ENCODE measurements at regions not wholly inside any gene's neighbourhood (a gene's known extent, or its start where the extent isn't known, plus 50 kb on each side); places are given as distances from the start of the nearest gene placed in this dataset.

- no peak overlapping the region for H3K4ac ChIP-seq (replicated peaks; ENCODE audit: insufficient read length, low read depth, low read length)
- no peak overlapping the region for H4K5ac ChIP-seq (ENCODE audit: insufficient read length, low read depth, low read length)
- H3K4me2 ChIP-seq (ENCODE audit: insufficient read depth in 1 of 2, low read depth in 2 of 2, low read length in 2 of 2) = no peak overlapping the region
- no peak for DNase-seq (ENCODE audit: low read depth in 1 of 2, low spot score in 2 of 2)
- no peak overlapping the region for H2BK20ac ChIP-seq (ENCODE audit: low read length)
- no peak overlapping the region for H2BK5ac ChIP-seq (ENCODE audit: low read depth, low read length)
- no peak overlapping the region for H2BK120ac ChIP-seq (replicated peaks; ENCODE audit: low read depth, low read length)
- no peak overlapping the region for H3K27ac ChIP-seq (ENCODE audit: low read depth, low read length)
- no peaks in the 10 kb centered on the region for H3K79me1 ChIP-seq (ENCODE audit: low read depth, low read length)
- H3K9me3 ChIP-seq (ENCODE audit: insufficient read depth in 2 of 2, low read depth in 1 of 2, low read length in 1 of 2) = no peaks in the 10 kb centered on the region
- H2AFZ ChIP-seq (ENCODE audit: low read length) = no peak overlapping the region
- no peaks in the 10 kb centered on the region for H3K79me2 ChIP-seq (ENCODE audit: control insufficient read depth in 1 of 2, insufficient read depth in 2 of 2, low read length in 2 of 2)
- no peak overlapping the region for H3K56ac ChIP-seq (replicated peaks; ENCODE audit: insufficient read length, low read depth, low read length)
- TF ChIP-seq SIN3A (conservative IDR thresholded peaks at IDR 0.05 in 1 of 2, IDR thresholded peaks at IDR 0.05 in 1 of 2; ENCODE audit: low read depth in 1 of 2, low read length in 2 of 2) = no peak
- no peak for TF ChIP-seq GABPA (IDR thresholded peaks at IDR 0.05; ENCODE audit: borderline replicate concordance, insufficient read depth, low read length)
- TF ChIP-seq CTCF (IDR thresholded peaks at IDR 0.05; ENCODE audit: control extremely low read depth in 1 of 3, insufficient read depth in 1 of 3, low read depth in 1 of 3, low read length in 3 of 3) = no peak
- no peak for TF ChIP-seq EZH2 (IDR thresholded peaks at IDR 0.05; ENCODE audit: low read depth, low read length, severe bottlenecking)
- no peak for TF ChIP-seq TEAD4 (IDR thresholded peaks at IDR 0.05; ENCODE audit: low read depth, low read length)
- no peak for TF ChIP-seq E2F6 (IDR thresholded peaks at IDR 0.05)
- no peak for TF ChIP-seq EGR1 (IDR thresholded peaks at IDR 0.05; ENCODE audit: borderline replicate concordance, low read depth, low read length)
- no peak for TF ChIP-seq CBX8 (IDR thresholded peaks at IDR 0.05; ENCODE audit: borderline replicate concordance, low read depth, low read length)
- no peak for TF ChIP-seq TBP (IDR thresholded peaks at IDR 0.05; ENCODE audit: low read depth, low read length)
- H3K18ac ChIP-seq (ENCODE audit: extremely low read depth, low read length) = no peak overlapping the region
- H3K4me1 ChIP-seq (replicated peaks in 1 of 4; ENCODE audit: control insufficient read depth in 3 of 4, insufficient read depth in 4 of 4, low read length in 3 of 4) = no peaks in the 10 kb centered on the region
- no peak overlapping the region for H3K9ac ChIP-seq (replicated peaks in 1 of 4; ENCODE audit: extremely low read depth in 1 of 4, low read depth in 3 of 4, low read length in 3 of 4)
- H3K4me3 ChIP-seq (ENCODE audit: extremely low read depth in 1 of 4, insufficient read depth in 2 of 4, low read depth in 3 of 4, low read length in 4 of 4) = no peak overlapping the region
- H4K8ac ChIP-seq (ENCODE audit: extremely low read depth, insufficient read depth, low read length) = no peak overlapping the region
- H3K36me3 ChIP-seq (ENCODE audit: control insufficient read depth in 2 of 4, insufficient read depth in 4 of 4, low read length in 3 of 4) = no peaks in the 10 kb centered on the region
- no peak overlapping the region for H2BK12ac ChIP-seq (ENCODE audit: low read depth, low read length)
- 91% methylated on average over 2 of the region's 2 CpGs; no CpG with 5 or more reads in 1 of the 2 experiments for WGBS, 2 experiments (ENCODE audit: extremely low coverage in 1 of 2, insufficient coverage in 1 of 2, insufficient read length in 1 of 2, insufficient replicate concordance in 2 of 2, low coverage in 1 of 2, low lambda C conversion rate in 2 of 2, missing lambda C conversion rate in 1 of 2)
- ChIA-PET CTCF (ENCODE audit: partially characterized antibody) (no interaction called here), POLR2A (ENCODE audit: partially characterized antibody) (no interaction called here)
- no peak overlapping the region for H4K91ac ChIP-seq (replicated peaks; ENCODE audit: insufficient read length, low read length)
- no peaks in the 10 kb centered on the region for H3K27me3 ChIP-seq (replicated peaks in 1 of 4; ENCODE audit: control insufficient read depth in 3 of 4, extremely low read depth in 1 of 4, insufficient read depth in 3 of 4, low read length in 3 of 4)
- no peak overlapping the region for H3K23ac ChIP-seq (ENCODE audit: insufficient read length)
- no peak overlapping the region for H3K14ac ChIP-seq (ENCODE audit: insufficient read length)
- H3K23me2 ChIP-seq (ENCODE audit: low read depth, low read length) = no peaks in the 10 kb centered on the region; the same call in 1 of the 2 replicates
- H2AK5ac ChIP-seq (ENCODE audit: low read depth, low read length) = no peak overlapping the region
- H2BK15ac ChIP-seq (ENCODE audit: low read length) = no peak overlapping the region
- no peak for FAIRE-seq
- no peaks in the 10 kb centered on the region for H4K20me1 ChIP-seq (replicated peaks in 1 of 2; ENCODE audit: control insufficient read depth in 1 of 2, insufficient read depth in 2 of 2, low read length in 2 of 2)
Observed at GRCh38 chr1:108077991-108078390, 113.0 kb upstream of the VAV3 start.
